C4-2B (cell line): ENCODE measurements at regions not wholly inside any gene's neighbourhood (a gene's known extent, or its start where the extent isn't known, plus 50 kb on each side); places are given as distances from the start of the nearest gene placed in this dataset.

Source experiments
- CTCF ChIP-seq: fragments of 450-650 bp; conservative IDR thresholded peaks from 2 replicates; pipeline ENCODE4 v1.5.1; 2017; ENCODE audit warnings: mild to moderate bottlenecking
- ZFX ChIP-seq: fragments of 450-650 bp; IDR thresholded peaks from 2 replicates; pipeline ENCODE4 v1.6.1; 2017

GRCh38 chr6:14222956-14223355 is 105.4 kb downstream of the CD83 start:
- TF ChIP-seq CTCF (no peak), ZFX (no peak)
